Left ventricle myocardium inferior (tissue), 1 donor: ENCODE measurements at regions not wholly inside any gene's neighbourhood (a gene's known extent, or its start where the extent isn't known, plus 50 kb on each side); places are given as distances from the start of the nearest gene placed in this dataset.
A peak's percentile ranks its signal among the peaks of the same experiment; 100 is the strongest.

Source experiments
- DNase-seq: peaks from one replicate; pipeline ENCODE4 v3.0.0-alpha.2; 2020
- H3K27ac ChIP-seq: fragments of 200-600 bp; replicated peaks from 2 replicates; pipeline ENCODE4 v1.8.0; 2021
- H3K27me3 ChIP-seq: fragments of 200-600 bp; 2 replicates; pipeline ENCODE4 v1.8.0; 2021; ENCODE audit warnings: low read depth
- H3K36me3 ChIP-seq: fragments of 200-600 bp; 2 replicates; pipeline ENCODE4 v1.8.0; 2021
- H3K4me1 ChIP-seq: fragments of 200-600 bp; 2 replicates; pipeline ENCODE4 v1.8.0; 2021
- H3K4me3 ChIP-seq: fragments of 200-600 bp; 2 replicates; pipeline ENCODE4 v1.8.0; 2021; ENCODE audit warnings: mild to moderate bottlenecking, moderate library complexity
- H3K9me3 ChIP-seq: fragments of 200-600 bp; replicated peaks from 2 replicates; pipeline ENCODE4 v1.8.0; 2021
- intact Hi-C: fragments of 100-400 bp; cut with micrococcal nuclease; formaldehyde crosslinking; loops from one replicate; pipeline ENCODE4 v1.11.0; 2022
- TF ChIP-seq, protein P1 (sequence below): fragments of 200-600 bp; IDR thresholded peaks from 2 replicates; pipeline ENCODE4 v1.8.0; 2021; ENCODE audit warnings: antibody characterized with exemption, mild to moderate bottlenecking, borderline replicate concordance
- donor health status: DM: no; HTN: yes; CAD: no; lungs with severe emphysema.

DNA sequence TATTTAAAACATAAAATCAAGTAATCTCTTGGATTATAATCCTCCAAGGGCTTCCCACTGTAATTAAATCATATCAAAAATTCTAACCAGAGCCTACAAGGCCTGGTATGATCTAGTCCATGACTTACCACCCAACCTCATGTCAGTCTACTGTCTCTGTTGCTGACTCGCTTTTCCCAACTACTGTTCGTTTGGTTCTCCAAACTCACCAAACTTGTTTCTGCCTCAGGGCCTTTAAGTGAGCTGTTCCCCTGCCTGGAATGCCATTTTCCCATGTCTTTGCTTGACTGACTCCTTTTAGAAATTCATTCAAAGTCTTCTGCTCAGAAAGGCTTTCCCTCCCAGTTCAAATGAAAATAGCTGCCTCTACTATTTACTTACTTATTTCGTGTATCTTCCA lies 95.9 kb downstream of the ZC3H11B start:
- Histone ChIP-seq H3K9me3 (peaks cover 14% of the 10 kb centered on the region), H3K4me1 (no peaks in the 10 kb centered on the region), H3K27ac (no peak overlapping the region), H3K36me3 (no peaks in the 10 kb centered on the region), H3K27me3 (no peaks in the 10 kb centered on the region), H3K4me3 (no peak overlapping the region)
- TF ChIP-seq, protein P1, sequence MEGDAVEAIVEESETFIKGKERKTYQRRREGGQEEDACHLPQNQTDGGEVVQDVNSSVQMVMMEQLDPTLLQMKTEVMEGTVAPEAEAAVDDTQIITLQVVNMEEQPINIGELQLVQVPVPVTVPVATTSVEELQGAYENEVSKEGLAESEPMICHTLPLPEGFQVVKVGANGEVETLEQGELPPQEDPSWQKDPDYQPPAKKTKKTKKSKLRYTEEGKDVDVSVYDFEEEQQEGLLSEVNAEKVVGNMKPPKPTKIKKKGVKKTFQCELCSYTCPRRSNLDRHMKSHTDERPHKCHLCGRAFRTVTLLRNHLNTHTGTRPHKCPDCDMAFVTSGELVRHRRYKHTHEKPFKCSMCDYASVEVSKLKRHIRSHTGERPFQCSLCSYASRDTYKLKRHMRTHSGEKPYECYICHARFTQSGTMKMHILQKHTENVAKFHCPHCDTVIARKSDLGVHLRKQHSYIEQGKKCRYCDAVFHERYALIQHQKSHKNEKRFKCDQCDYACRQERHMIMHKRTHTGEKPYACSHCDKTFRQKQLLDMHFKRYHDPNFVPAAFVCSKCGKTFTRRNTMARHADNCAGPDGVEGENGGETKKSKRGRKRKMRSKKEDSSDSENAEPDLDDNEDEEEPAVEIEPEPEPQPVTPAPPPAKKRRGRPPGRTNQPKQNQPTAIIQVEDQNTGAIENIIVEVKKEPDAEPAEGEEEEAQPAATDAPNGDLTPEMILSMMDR, result no peak
- DNase-seq, result no peak
- intact Hi-C loops, result no loop called here

DNA sequence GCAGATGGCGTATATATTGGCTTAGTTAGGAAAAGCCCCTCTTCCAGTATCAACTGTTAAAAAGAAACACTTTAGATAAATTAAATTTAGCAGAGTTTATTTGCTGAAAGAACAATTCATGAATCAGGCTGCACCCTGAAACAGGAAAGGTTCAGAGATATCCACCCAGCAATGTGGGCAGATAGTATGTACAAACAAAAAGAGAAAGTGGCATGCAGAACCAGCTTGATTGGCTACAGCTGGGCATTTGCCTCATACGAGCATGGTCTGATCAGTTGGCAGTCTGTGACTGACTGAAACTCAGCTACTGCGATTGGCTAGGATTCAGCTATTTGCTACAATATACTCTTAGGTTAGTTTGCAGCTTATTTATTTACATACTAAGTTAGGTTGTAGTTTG lies 98.2 kb downstream of the ZC3H11B start:
- no peaks in the 10 kb centered on the region for H3K27me3 ChIP-seq
- intact Hi-C loops, result no loop called here
- TF ChIP-seq, protein P1, result no peak
- H3K9me3 ChIP-seq, result peaks cover 14% of the 10 kb centered on the region
- H3K36me3 ChIP-seq, result no peaks in the 10 kb centered on the region
- no peaks in the 10 kb centered on the region for H3K4me1 ChIP-seq
- no peak overlapping the region for H3K27ac ChIP-seq
- no peak overlapping the region for H3K4me3 ChIP-seq
- no peak for DNase-seq

DNA sequence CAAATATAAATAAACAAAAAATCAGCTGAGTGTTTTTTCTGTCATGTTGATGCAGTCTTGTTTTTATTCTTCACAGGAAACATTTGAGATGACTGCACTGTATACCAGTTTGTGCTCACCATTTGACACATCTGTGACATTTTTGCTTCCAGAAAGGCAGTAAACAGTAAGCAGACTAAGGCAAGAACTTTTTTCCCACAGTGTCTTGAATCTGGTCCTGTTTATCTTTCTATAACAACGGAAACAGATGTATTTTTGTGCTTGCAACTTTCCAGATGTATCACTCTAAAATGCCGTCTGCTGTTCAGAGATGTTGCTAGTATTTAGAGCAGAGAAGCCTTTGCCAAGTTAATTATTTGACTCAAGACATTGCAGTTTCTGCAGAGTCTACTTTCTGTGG lies 105.5 kb downstream of the ZC3H11B start:
- H3K36me3 ChIP-seq, result no peaks in the 10 kb centered on the region
- no peaks in the 10 kb centered on the region for H3K4me1 ChIP-seq
- no peak overlapping the region for H3K4me3 ChIP-seq
- peaks cover 4% of the 10 kb centered on the region for H3K9me3 ChIP-seq
- DNase-seq, result no peak
- TF ChIP-seq, protein P1, result no peak
- H3K27me3 ChIP-seq, result no peaks in the 10 kb centered on the region
- H3K27ac ChIP-seq, result peak overlapping the region; percentile 19
- intact Hi-C loops, result no loop called here

DNA sequence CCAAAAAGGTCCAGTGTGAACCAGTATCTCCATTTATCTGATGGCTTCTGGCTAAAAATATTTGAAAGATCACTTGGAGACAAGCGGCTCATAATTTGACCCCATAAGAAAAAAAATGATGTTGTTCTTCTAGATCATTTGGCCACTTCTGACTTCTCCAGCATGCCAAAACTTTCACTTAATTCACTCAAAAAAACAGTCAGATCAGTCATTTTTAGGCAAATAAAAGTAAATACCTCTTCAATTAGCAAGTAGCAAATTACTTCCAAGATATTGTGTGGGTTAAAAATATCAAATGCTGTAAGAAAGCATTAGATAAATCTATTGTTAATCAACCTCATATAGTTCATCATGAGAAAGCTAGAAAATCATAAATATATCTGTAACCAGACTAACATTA lies 106.0 kb downstream of the ZC3H11B start:
- no peaks in the 10 kb centered on the region for H3K9me3 ChIP-seq
- intact Hi-C loops, result no loop called here
- peak overlapping the region; percentile 19 for H3K27ac ChIP-seq
- DNase-seq, result no peak
- H3K36me3 ChIP-seq, result no peaks in the 10 kb centered on the region
- TF ChIP-seq, protein P1, result no peak
- no peaks in the 10 kb centered on the region for H3K4me1 ChIP-seq
- H3K27me3 ChIP-seq, result no peaks in the 10 kb centered on the region
- no peak overlapping the region for H3K4me3 ChIP-seq

DNA sequence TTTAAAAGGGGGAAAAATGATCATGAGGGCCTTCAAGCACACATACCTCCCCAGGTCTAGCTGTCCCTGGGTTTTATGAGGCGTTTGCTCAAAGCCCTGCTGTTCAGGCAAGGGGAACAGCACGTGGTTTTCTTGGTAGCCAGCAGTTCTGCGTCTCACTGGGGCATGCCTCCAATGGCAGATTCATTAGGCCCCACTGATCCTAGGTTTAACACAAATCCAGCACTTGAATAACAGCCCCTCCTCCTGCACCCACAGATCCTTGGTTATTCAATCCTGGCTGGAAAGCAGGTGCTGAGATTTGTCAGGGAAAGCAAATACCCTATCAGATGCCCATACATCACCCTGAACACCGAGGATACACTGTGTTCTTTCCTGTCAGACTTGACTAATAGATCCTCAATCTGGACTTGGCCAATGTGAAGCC lies 106.4 kb downstream of the ZC3H11B start:
- no peaks in the 10 kb centered on the region for H3K36me3 ChIP-seq
- TF ChIP-seq, protein P1, result no peak
- DNase-seq, result no peak
- H3K27me3 ChIP-seq, result no peaks in the 10 kb centered on the region
- no peaks in the 10 kb centered on the region for H3K4me1 ChIP-seq
- intact Hi-C loops, result no loop called here
- no peaks in the 10 kb centered on the region for H3K9me3 ChIP-seq
- H3K4me3 ChIP-seq, result no peak overlapping the region
- no peak overlapping the region for H3K27ac ChIP-seq

DNA sequence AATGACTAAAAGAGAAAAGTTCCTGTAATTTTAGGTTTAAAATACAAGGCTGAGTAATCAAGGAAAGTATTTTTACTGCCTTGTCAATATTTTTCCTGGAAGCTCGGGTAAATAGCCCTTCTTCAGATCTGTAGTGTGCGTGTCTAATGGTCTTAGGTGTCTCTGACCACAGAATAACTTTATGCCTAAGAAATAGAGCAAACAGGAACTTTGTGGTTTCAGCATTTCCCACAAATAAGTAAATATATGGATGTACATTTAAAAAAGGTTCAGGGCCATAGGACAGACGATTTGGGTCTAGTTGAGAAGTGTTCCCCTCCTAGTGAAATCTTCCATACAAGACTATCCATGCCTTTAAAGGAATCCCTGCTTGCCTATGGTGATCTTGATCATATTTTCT lies 107.0 kb downstream of the ZC3H11B start:
- Histone ChIP-seq H3K36me3 (no peaks in the 10 kb centered on the region), H3K4me1 (no peaks in the 10 kb centered on the region), H3K9me3 (no peaks in the 10 kb centered on the region), H3K27ac (no peak overlapping the region), H3K27me3 (no peaks in the 10 kb centered on the region), H3K4me3 (no peak overlapping the region)
- intact Hi-C loops, result no loop called here
- DNase-seq, result no peak
- TF ChIP-seq, protein P1, result no peak
